ENCODE measurements at regions not wholly inside any gene's neighbourhood (a gene's known extent, or its start where the extent isn't known, plus 50 kb on each side); places are given as distances from the start of the nearest gene placed in this dataset.
A peak's percentile ranks its signal among the peaks of the same experiment; 100 is the strongest.

- ChIA-PET CTCF (no interaction called here), POLR2A (no interaction called here)
- TF ChIP-seq CTCF (IDR thresholded peaks at IDR 0.05; ENCODE audit: control extremely low read depth, extremely low read depth, low read depth, missing control alignments): no peak
- DNase-seq (ENCODE audit: extremely low spot score): no peak
Observed at GRCh38 chr1:229844675-229845074, 218.6 kb downstream of the URB2 start.

GRCh38 chr1:229845410-229846138 lies 219.5 kb downstream of the URB2 start:
- DNase-seq (ENCODE audit: extremely low spot score): no peak
- POLR2A ChIA-PET: no interaction called here
- TF ChIP-seq CTCF (IDR thresholded peaks at IDR 0.05; ENCODE audit: control extremely low read depth, extremely low read depth, low read depth, missing control alignments): no peak
- CTCF ChIA-PET: interaction anchor here (1.6 kb wide), 1 partner anchor 8 kb away, joined by 3 read pairs; no protein-coding TSS in a partner anchor

GRCh38 chr1:229846351-229846750 lies 220.3 kb downstream of the URB2 start:
- POLR2A ChIA-PET: no interaction called here
- DNase-seq (ENCODE audit: extremely low spot score): no peak
- CTCF ChIA-PET: interaction anchor here (1.6 kb wide), 1 partner anchor 9 kb away, joined by 3 read pairs; no protein-coding TSS in a partner anchor
- no peak for TF ChIP-seq CTCF (IDR thresholded peaks at IDR 0.05; ENCODE audit: control extremely low read depth, extremely low read depth, low read depth, missing control alignments)

- ChIA-PET POLR2A (no interaction called here), CTCF (interaction anchor here (0.7 to 1.9 kb wide), 11 partner anchors 8 to 255 kb away, joined by 3 to 6 read pairs (median 3); no protein-coding TSS in a partner anchor)
- no peak for TF ChIP-seq CTCF (IDR thresholded peaks at IDR 0.05; ENCODE audit: control extremely low read depth, extremely low read depth, low read depth, missing control alignments)
- peak; percentile 33 for DNase-seq (ENCODE audit: extremely low spot score)
Observed at GRCh38 chr1:229848752-229849677, 218.0 kb upstream of the GALNT2 start.

GRCh38 chr1:229851511-229851910 lies 215.5 kb upstream of the GALNT2 start:
- CTCF ChIA-PET: interaction anchor here (1.7 kb wide), 1 partner anchor 11 kb away, joined by 4 read pairs; no protein-coding TSS in a partner anchor

More at GRCh38 chr1:229851511-229851910, 215.5 kb upstream of the GALNT2 start:
- DNase-seq (ENCODE audit: extremely low spot score): no peak
- POLR2A ChIA-PET: no interaction called here
- TF ChIP-seq CTCF (IDR thresholded peaks at IDR 0.05; ENCODE audit: control extremely low read depth, extremely low read depth, low read depth, missing control alignments): no peak

All from GM10248 (cell line).